SK-N-SH treated with all-trans-retinoic acid at 6 μM for 48 hours (cell line): ENCODE measurements at regions not wholly inside any gene's neighbourhood (a gene's known extent, or its start where the extent isn't known, plus 50 kb on each side); places are given as distances from the start of the nearest gene placed in this dataset.
"Not testable (repeated sequence)": the region's sequence is repeated elsewhere in the genome, so short reads cannot be mapped to it uniquely, and the experiment has no call there.

Source experiments
- ATAC-seq: fragments of 200-7000 bp; cut with Tn5 transposase; 3 replicates; pipeline ENCODE4 v1.9.1; 2020; ENCODE audit warnings: mild to moderate bottlenecking, moderate library complexity
- ARNTL ChIP-seq: fragments of 450-650 bp; formaldehyde crosslinking; IDR thresholded peaks from 2 replicates; pipeline ENCODE4 v1.5.0; 2020; ENCODE audit warnings: low read depth, mild to moderate bottlenecking, moderate library complexity, borderline replicate concordance
- BACH2 ChIP-seq: fragments of 250-450 bp; sonication (Bioruptor Pico); IDR thresholded peaks from 2 replicates; pipeline ENCODE4 v1.9.0; 2021; ENCODE audit warnings: mild to moderate bottlenecking, borderline replicate concordance
- CREB5 ChIP-seq: fragments of 250-450 bp; sonication (Bioruptor Pico); IDR thresholded peaks from 2 replicates; pipeline ENCODE4 v1.5.1; 2020; ENCODE audit warnings: low read depth, mild to moderate bottlenecking, moderate library complexity
- CSDC2 ChIP-seq: fragments of 250-450 bp; sonication (Bioruptor Pico); IDR thresholded peaks from 2 replicates; pipeline ENCODE4 v1.5.0; 2020; ENCODE audit warnings: mild to moderate bottlenecking, moderate library complexity
- CSRNP3 ChIP-seq: fragments of 250-450 bp; sonication (Bioruptor Pico); IDR thresholded peaks from 2 replicates; pipeline ENCODE4 v1.5.1; 2021; ENCODE audit warnings: mild to moderate bottlenecking, moderate library complexity
- ESRRG ChIP-seq: fragments of 250-450 bp; sonication (Bioruptor Pico); IDR thresholded peaks from 2 replicates; pipeline ENCODE4 v1.6.1; 2021; ENCODE audit warnings: mild to moderate bottlenecking
- GLIS3 ChIP-seq: fragments of 250-450 bp; sonication (Bioruptor Pico); IDR thresholded peaks from 2 replicates; pipeline ENCODE4 v1.5.0; 2020; ENCODE audit warnings: mild to moderate bottlenecking, moderate library complexity
- ISL1 ChIP-seq: fragments of 250-450 bp; sonication (Bioruptor Pico); IDR thresholded peaks from 2 replicates; pipeline ENCODE4 v2.1.2; 2022; ENCODE audit warnings: mild to moderate bottlenecking, moderate library complexity
- OSR1 ChIP-seq: fragments of 250-450 bp; sonication (Bioruptor Pico); IDR thresholded peaks from 2 replicates; pipeline ENCODE4 v1.8.0; 2022; ENCODE audit warnings: moderate library complexity, mild to moderate bottlenecking, inconsistent platforms
- PATZ1 ChIP-seq: fragments of 250-450 bp; sonication (Bioruptor Pico); IDR thresholded peaks from 2 replicates; pipeline ENCODE4 v1.8.0; 2020; ENCODE audit warnings: mild to moderate bottlenecking, moderate library complexity, borderline replicate concordance
- POU6F1 ChIP-seq: fragments of 250-450 bp; sonication (Bioruptor Pico); IDR thresholded peaks from 2 replicates; pipeline ENCODE4 v1.8.0; 2021; ENCODE audit warnings: low read depth, mild to moderate bottlenecking, moderate library complexity, borderline replicate concordance
- RARB ChIP-seq: fragments of 250-450 bp; sonication (Bioruptor Pico); IDR thresholded peaks from 2 replicates; pipeline ENCODE4 v1.8.0; 2021; ENCODE audit warnings: mild to moderate bottlenecking, moderate library complexity
- SNAI2 ChIP-seq: fragments of 250-450 bp; sonication (Bioruptor Pico); IDR thresholded peaks from 2 replicates; pipeline ENCODE4 v1.5.0; 2020; ENCODE audit warnings: mild to moderate bottlenecking, moderate library complexity
- TOX ChIP-seq: fragments of 250-450 bp; sonication (Bioruptor Pico); IDR thresholded peaks from 2 replicates; pipeline ENCODE4 v1.8.0; 2021; ENCODE audit warnings: mild to moderate bottlenecking, moderate library complexity, borderline replicate concordance
- TSHZ2 ChIP-seq: fragments of 250-450 bp; sonication (Bioruptor Pico); IDR thresholded peaks from 2 replicates; pipeline ENCODE4 v1.5.0; 2020; ENCODE audit warnings: mild to moderate bottlenecking, moderate library complexity
- ZC3H10 ChIP-seq: fragments of 250-450 bp; sonication (Bioruptor Pico); IDR thresholded peaks from 2 replicates; pipeline ENCODE4 v1.5.1; 2021; ENCODE audit warnings: mild to moderate bottlenecking, moderate library complexity
- ZFP30 ChIP-seq: fragments of 450-650 bp; formaldehyde crosslinking; IDR thresholded peaks from 2 replicates; pipeline ENCODE4 v1.5.0; 2022; ENCODE audit warnings: mild to moderate bottlenecking, moderate library complexity
- ZNF565 ChIP-seq: fragments of 450-650 bp; formaldehyde crosslinking; conservative IDR thresholded peaks from 2 replicates; pipeline ENCODE4 v1.5.0; 2020; ENCODE audit warnings: low read depth, mild to moderate bottlenecking, moderate library complexity
- ZNF70 ChIP-seq: fragments of 450-650 bp; formaldehyde crosslinking; IDR thresholded peaks from 2 replicates; pipeline ENCODE4 v1.5.0; 2020; ENCODE audit warnings: mild to moderate bottlenecking, moderate library complexity
- ZNF8 ChIP-seq: fragments of 450-650 bp; formaldehyde crosslinking; IDR thresholded peaks from 2 replicates; pipeline ENCODE4 v1.5.0; 2020; ENCODE audit warnings: mild to moderate bottlenecking, moderate library complexity

GRCh38 chr12:67070307-67070600 is 198.9 kb upstream of the CAND1 start (continued):
- TF ChIP-seq CSRNP3 (CRISPR knock-in tag), result no peak
- no peak for TF ChIP-seq GLIS3 (CRISPR knock-in tag)
- no peak for TF ChIP-seq POU6F1 (CRISPR knock-in tag)
- TF ChIP-seq ZNF8 (CRISPR knock-in tag), result no peak

- no peak for TF ChIP-seq ZFP30 (CRISPR knock-in tag)
- no peak for TF ChIP-seq OSR1 (CRISPR knock-in tag)
- no peak for TF ChIP-seq ISL1 (CRISPR knock-in tag)
- no peak for TF ChIP-seq ESRRG (CRISPR knock-in tag)
- no peak for TF ChIP-seq CREB5 (CRISPR knock-in tag)
- TF ChIP-seq POU6F1 (CRISPR knock-in tag), result no peak
- ATAC-seq, result no peak
Observed at GRCh38 chr12:67070604-67071003, 198.6 kb upstream of the CAND1 start.

- not testable (repeated sequence) for ATAC-seq
Observed at GRCh38 chr12:67072281-67072680, 196.9 kb upstream of the CAND1 start.

GRCh38 chr12:67073336-67073735 is 195.8 kb upstream of the CAND1 start:
- ATAC-seq, result no peak
- TF ChIP-seq OSR1 (CRISPR knock-in tag), result no peak
- no peak for TF ChIP-seq ZNF565 (CRISPR knock-in tag)
- no peak for TF ChIP-seq CSDC2 (CRISPR knock-in tag)
- no peak for TF ChIP-seq TSHZ2 (CRISPR knock-in tag)
- TF ChIP-seq ESRRG (CRISPR knock-in tag), result no peak
- no peak for TF ChIP-seq SNAI2 (CRISPR knock-in tag)
- TF ChIP-seq CREB5 (CRISPR knock-in tag), result no peak
- no peak for TF ChIP-seq ZC3H10 (CRISPR knock-in tag)
- no peak for TF ChIP-seq RARB (CRISPR knock-in tag)
- TF ChIP-seq PATZ1 (CRISPR knock-in tag), result no peak
- TF ChIP-seq BACH2 (CRISPR knock-in tag), result no peak
- no peak for TF ChIP-seq ZNF70
- TF ChIP-seq ARNTL, result no peak
- TF ChIP-seq TOX, result no peak
- TF ChIP-seq ZFP30 (CRISPR knock-in tag), result no peak
- TF ChIP-seq GLIS3 (CRISPR knock-in tag), result no peak
- TF ChIP-seq POU6F1 (CRISPR knock-in tag), result no peak
